A549 (cell line): ENCODE measurements at regions not wholly inside any gene's neighbourhood (a gene's known extent, or its start where the extent isn't known, plus 50 kb on each side); places are given as distances from the start of the nearest gene placed in this dataset.
"Not testable (repeated sequence)": the region's sequence is repeated elsewhere in the genome, so short reads cannot be mapped to it uniquely, and the experiment has no call there.

Experiments used
- ATAC-seq, 2 experiments: fragments of 200-7000 bp in 1 of 2; fragments of >200 bp in 1 of 2; cut with Nextera tagmentation in 1 of 2; cut with Tn5 transposase in 1 of 2; 3 replicates each; pipeline versions ENCODE4 v1.8.0 to v1.9.1; 2018 to 2020; ENCODE audit warnings: mild to moderate bottlenecking in 1 of 2, moderate library complexity in 1 of 2
- CTCF ChIA-PET: fragments of 300-600 bp; sonication (Branson Sonifier 250); formaldehyde crosslinking; extraction: SDS; loops from one replicate; lab custom pipeline; 2021; ENCODE audit warnings: antibody characterized with exemption, inconsistent platforms; lab: Yijun Ruan, JAX
- POLR2A ChIA-PET: fragments of 350-600 bp; formaldehyde crosslinking; extraction: SDS; loops from one replicate; lab custom pipeline; 2021; ENCODE audit warnings: antibody characterized with exemption, inconsistent platforms; lab: Yijun Ruan, JAX
- DNase-seq, 2 experiments: peaks; one replicate each; pipeline versions ENCODE4 v3.0.0 to v3.0.0-alpha.2; 2011 to 2016; ENCODE audit warnings: low read depth in 1 of 2, low spot score in 1 of 2
- FAIRE-seq: peaks from 2 replicates; lab custom pipeline; 2011; peaks lifted over from hg19 to GRCh38; lab: Jason Lieb, UNC
- H3K27ac ChIP-seq, 2 experiments: fragments of >200 bp; sonication (Bioruptor Twin); formaldehyde crosslinking; 3 replicates each; pipeline ENCODE4 v1.5.1; 2016 to 2017
- H3K4me1 ChIP-seq: fragments of >200 bp; sonication (Bioruptor Twin); formaldehyde crosslinking; 3 replicates; pipeline ENCODE4 v1.6.1; 2016
- H3K4me2 ChIP-seq: fragments of >200 bp; sonication (Bioruptor Twin); formaldehyde crosslinking; 3 replicates; pipeline ENCODE4 v1.6.1; 2016
- H3K4me3 ChIP-seq: fragments of >200 bp; sonication (Bioruptor Twin); formaldehyde crosslinking; 3 replicates; pipeline ENCODE4 v1.5.1; 2016
- H3K9me3 ChIP-seq: fragments of >200 bp; sonication (Bioruptor Twin); formaldehyde crosslinking; 3 replicates; pipeline ENCODE4 v1.6.1; 2016
- CHD2 ChIP-seq: fragments of 150-350 bp; IDR thresholded peaks from 2 replicates; pipeline ENCODE4 v1.6.1; 2014; ENCODE audit warnings: low read length; ENCODE audit not compliant: partially characterized antibody
- EHF ChIP-seq: fragments of 250-450 bp; sonication (Bioruptor Pico); IDR thresholded peaks from 2 replicates; pipeline ENCODE4 v1.5.0; 2020; ENCODE audit warnings: mild to moderate bottlenecking
- FOXS1 ChIP-seq: fragments of 250-450 bp; sonication (Bioruptor Pico); IDR thresholded peaks from 2 replicates; pipeline ENCODE4 v1.5.0; 2020; ENCODE audit warnings: mild to moderate bottlenecking, moderate library complexity
- HOXB5 ChIP-seq: fragments of 250-450 bp; sonication (Bioruptor Pico); IDR thresholded peaks from 2 replicates; pipeline ENCODE4 v1.5.0; 2020; ENCODE audit warnings: mild to moderate bottlenecking, moderate library complexity
- JUN ChIP-seq, 2 experiments: fragments of >200 bp; sonication (Bioruptor Twin); formaldehyde crosslinking; IDR thresholded peaks; 2 replicates in 1 of 2; 3 replicates in 1 of 2; pipeline ENCODE4 v1.6.1; 2016 to 2017
- MAFK ChIP-seq: fragments of 450-650 bp; IDR thresholded peaks from 2 replicates; pipeline ENCODE4 v1.6.1; 2014; ENCODE audit not compliant: partially characterized antibody
- MYC ChIP-seq: IDR thresholded peaks from 2 replicates; pipeline ENCODE4 v1.6.1; 2012; ENCODE audit warnings: mild to moderate bottlenecking, inconsistent platforms, low read length, improper control_type of control experiment, borderline replicate concordance
- PBX3 ChIP-seq: IDR thresholded peaks from 2 replicates; pipeline ENCODE4 v1.6.1; 2012
- POLR2A ChIP-seq: IDR thresholded peaks from 2 replicates; pipeline ENCODE4 v1.6.1; 2012; ENCODE audit warnings: mild to moderate bottlenecking, low read length
- RAD21 ChIP-seq, 2 experiments: fragments of >200 bp in 1 of 2; sonication (Bioruptor Twin) in 1 of 2; formaldehyde crosslinking in 1 of 2; IDR thresholded peaks in 1 of 2; conservative IDR thresholded peaks in 1 of 2; 2 replicates in 1 of 2; 3 replicates in 1 of 2; pipeline ENCODE4 v1.6.1; 2012 to 2018; ENCODE audit warnings: inconsistent platforms in 1 of 2
- REST ChIP-seq: fragments of 200-600 bp; sonication (generic); IDR thresholded peaks from 2 replicates; pipeline ENCODE4 v1.6.1; 2016; ENCODE audit warnings: antibody characterized with exemption, mild to moderate bottlenecking, moderate library complexity
- SMC3 ChIP-seq: fragments of >200 bp; sonication (Bioruptor Twin); formaldehyde crosslinking; IDR thresholded peaks from 3 replicates; pipeline ENCODE4 v1.6.1; 2018; ENCODE audit warnings: inconsistent platforms
- SREBF2 ChIP-seq: fragments of 450-650 bp; IDR thresholded peaks from 2 replicates; pipeline ENCODE4 v1.6.1; 2014; ENCODE audit warnings: mild to moderate bottlenecking, moderate library complexity
- TFCP2L1 ChIP-seq: fragments of 250-450 bp; sonication (Bioruptor Pico); IDR thresholded peaks from 2 replicates; pipeline ENCODE4 v1.5.0; 2021; ENCODE audit warnings: mild to moderate bottlenecking
- TP53 ChIP-seq: fragments of 250-450 bp; sonication (Bioruptor Pico); IDR thresholded peaks from 2 replicates; pipeline ENCODE4 v1.5.0; 2021; ENCODE audit warnings: mild to moderate bottlenecking, moderate library complexity
- USF2 ChIP-seq: fragments of 450-650 bp; IDR thresholded peaks from 2 replicates; pipeline ENCODE4 v1.6.1; 2014; ENCODE audit warnings: antibody characterized with exemption
- ZNF302 ChIP-seq: fragments of 250-450 bp; sonication (Bioruptor Pico); IDR thresholded peaks from 2 replicates; pipeline ENCODE4 v1.9.0; 2021; ENCODE audit warnings: inconsistent platforms, mild to moderate bottlenecking, moderate library complexity
- ZSCAN20 ChIP-seq: fragments of 250-450 bp; sonication (Bioruptor Pico); IDR thresholded peaks from 2 replicates; pipeline ENCODE4 v1.8.0; 2022; ENCODE audit warnings: mild to moderate bottlenecking, moderate library complexity
- WGBS: methylation state at CpG from one replicate; pipeline ENCODE4 v1.1.6; 2017; ENCODE audit errors: missing lambda C conversion rate; 5-methylcytosine and 5-hydroxymethylcytosine counted together

GRCh38 chr5:12661617-12662370 is 757.5 kb upstream of the CTNND2 start:
- TF ChIP-seq REST = no peak
- TF ChIP-seq TP53 (CRISPR knock-in tag) = no peak
- TF ChIP-seq CHD2 = no peak
- TF ChIP-seq SMC3 = no peak
- no peak for TF ChIP-seq PBX3
- TF ChIP-seq, all 56 proteins: peak for 0
- Histone ChIP-seq H3K27ac (no peak overlapping the region), H3K4me3 (no peak overlapping the region), H3K4me2 (no peak overlapping the region), H3K9me3 (peaks cover 4% of the 10 kb centered on the region; the same call in 1 of the 3 replicates), H3K4me1 (no peaks in the 10 kb centered on the region)
- 21% methylated on average over 17 of the region's 33 CpGs for WGBS
- ChIA-PET POLR2A (no interaction called here), CTCF (no interaction called here)
- FAIRE-seq = no peak
- DNase-seq = no peak
- no peak for ATAC-seq

- H3K4me2 ChIP-seq, FAIRE-seq, H3K9me3 ChIP-seq, H3K4me1 ChIP-seq, ATAC-seq, DNase-seq, CTCF ChIA-PET, H3K4me3 ChIP-seq, POLR2A ChIA-PET, H3K27ac ChIP-seq: not testable (repeated sequence)
- 38% methylated on average over 17 of the region's 24 CpGs for WGBS
These were observed 756.2 kb upstream of the CTNND2 start for GRCh38 chr5:12660279-12661107.

- no peak overlapping the region for H3K27ac ChIP-seq
- ChIA-PET POLR2A (no interaction called here), CTCF (no interaction called here)
- ATAC-seq = no peak
- H3K9me3 ChIP-seq = peaks cover 4% of the 10 kb centered on the region; the same call in 1 of the 3 replicates
- no peak overlapping the region for H3K4me2 ChIP-seq
- DNase-seq = no peak
- TF ChIP-seq POLR2A (no peak), ZNF302 (no peak), CHD2 (no peak), FOXS1 (no peak), MAFK (no peak), SREBF2 (no peak), ZSCAN20 (no peak), USF2 (no peak), MYC (no peak), TFCP2L1 (CRISPR knock-in tag) (no peak), JUN (IDR thresholded peaks at IDR 0.05) (no peak), REST (no peak), EHF (CRISPR knock-in tag) (no peak), HOXB5 (CRISPR knock-in tag) (no peak), RAD21 (conservative IDR thresholded peaks at IDR 0.05 in 1 of 2, IDR thresholded peaks at IDR 0.05 in 1 of 2) (no peak)
- no peaks in the 10 kb centered on the region for H3K4me1 ChIP-seq
- FAIRE-seq = no peak
- WGBS = 18% methylated on average over 4 of the region's 4 CpGs
- H3K4me3 ChIP-seq = no peak overlapping the region
These were observed 755.4 kb upstream of the CTNND2 start for GRCh38 chr5:12659686-12660085.
